Loucy (cell line): ENCODE measurements at regions not wholly inside any gene's neighbourhood (a gene's known extent, or its start where the extent isn't known, plus 50 kb on each side); places are given as distances from the start of the nearest gene placed in this dataset.

Experiments
- EZH2phosphoT487 ChIP-seq: fragments of 200-600 bp; IDR thresholded peaks from 2 replicates; pipeline ENCODE4 v1.6.1; 2018; ENCODE audit warnings: antibody characterized with exemption, mild to moderate bottlenecking, moderate library complexity, borderline replicate concordance
- TF ChIP-seq, protein P1 (sequence below): fragments of 200-600 bp; sonication (generic); conservative IDR thresholded peaks from 2 replicates; pipeline ENCODE4 v1.5.1; 2014; ENCODE audit warnings: mild to moderate bottlenecking, antibody characterized with exemption, low read length

DNA sequence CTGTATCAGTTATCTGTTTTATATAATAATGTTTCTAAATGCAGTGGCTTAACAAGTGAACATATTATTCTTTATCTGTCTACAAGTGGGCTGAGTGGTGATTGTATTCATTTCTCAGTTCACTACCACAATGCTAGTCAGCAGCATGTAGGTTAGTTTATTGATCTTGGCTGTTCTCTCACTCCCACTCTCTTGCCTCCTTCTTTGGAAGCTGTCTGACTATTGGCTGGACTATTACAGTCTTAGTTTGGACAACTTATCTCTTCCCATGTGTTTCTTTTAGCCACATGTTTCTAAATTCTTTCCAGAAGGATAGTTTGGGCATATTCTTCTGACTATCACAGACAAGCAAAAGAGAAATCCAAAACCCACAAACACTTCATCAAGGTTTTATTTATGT is 459.5 kb upstream of the AGA start:
- TF ChIP-seq, protein P1, sequence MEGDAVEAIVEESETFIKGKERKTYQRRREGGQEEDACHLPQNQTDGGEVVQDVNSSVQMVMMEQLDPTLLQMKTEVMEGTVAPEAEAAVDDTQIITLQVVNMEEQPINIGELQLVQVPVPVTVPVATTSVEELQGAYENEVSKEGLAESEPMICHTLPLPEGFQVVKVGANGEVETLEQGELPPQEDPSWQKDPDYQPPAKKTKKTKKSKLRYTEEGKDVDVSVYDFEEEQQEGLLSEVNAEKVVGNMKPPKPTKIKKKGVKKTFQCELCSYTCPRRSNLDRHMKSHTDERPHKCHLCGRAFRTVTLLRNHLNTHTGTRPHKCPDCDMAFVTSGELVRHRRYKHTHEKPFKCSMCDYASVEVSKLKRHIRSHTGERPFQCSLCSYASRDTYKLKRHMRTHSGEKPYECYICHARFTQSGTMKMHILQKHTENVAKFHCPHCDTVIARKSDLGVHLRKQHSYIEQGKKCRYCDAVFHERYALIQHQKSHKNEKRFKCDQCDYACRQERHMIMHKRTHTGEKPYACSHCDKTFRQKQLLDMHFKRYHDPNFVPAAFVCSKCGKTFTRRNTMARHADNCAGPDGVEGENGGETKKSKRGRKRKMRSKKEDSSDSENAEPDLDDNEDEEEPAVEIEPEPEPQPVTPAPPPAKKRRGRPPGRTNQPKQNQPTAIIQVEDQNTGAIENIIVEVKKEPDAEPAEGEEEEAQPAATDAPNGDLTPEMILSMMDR = no peak
- no peak for TF ChIP-seq EZH2phosphoT487
